OCI-LY7 (cell line): ENCODE measurements at regions not wholly inside any gene's neighbourhood (a gene's known extent, or its start where the extent isn't known, plus 50 kb on each side); places are given as distances from the start of the nearest gene placed in this dataset.

ENCODE experiments used
- BruUV-seq: library from RNA; stranded (reverse); fragments of 400-500 nt; replicated peaks from 2 replicates; lab custom pipeline; 2021; lab: Mats Ljungman, UMichigan
- CTCF ChIA-PET: fragments of 300-600 bp; sonication (Branson Sonifier 250); formaldehyde crosslinking; loops from one replicate; lab custom pipeline; 2022; ENCODE audit warnings: antibody characterized with exemption; ENCODE audit not compliant: unreplicated experiment; lab: Charles Lee
- POLR2A ChIA-PET: fragments of 300-600 bp; sonication (Branson Sonifier 250); formaldehyde crosslinking; loops from one replicate; lab custom pipeline; 2022; ENCODE audit warnings: antibody characterized with exemption; lab: Charles Lee
- DNase-seq: peaks from one replicate; pipeline ENCODE4 v3.0.0-alpha.2; 2015; ENCODE audit warnings: low spot score
- H2AFZ ChIP-seq: fragments of 200-600 bp; sonication (generic), shearing (Covaris generic); 2 replicates; pipeline ENCODE4 v1.6.1; 2014; ENCODE audit warnings: mild to moderate bottlenecking, antibody characterized with exemption, low read length, moderate library complexity
- H3K27ac ChIP-seq: fragments of 200-600 bp; sonication (generic); 2 replicates; pipeline ENCODE4 v1.5.1; 2014; ENCODE audit warnings: mixed run types, low read depth, mild to moderate bottlenecking, moderate library complexity, low read length, inconsistent platforms; ENCODE audit not compliant: poor library complexity, severe bottlenecking
- H3K36me3 ChIP-seq: fragments of 200-600 bp; sonication (generic); 2 replicates; pipeline ENCODE4 v1.6.1; 2014; ENCODE audit warnings: mild to moderate bottlenecking, antibody characterized with exemption, low read length, moderate library complexity, mixed read lengths; ENCODE audit not compliant: insufficient read depth
- H3K4me1 ChIP-seq: fragments of 200-600 bp; sonication (generic); 2 replicates; pipeline ENCODE4 v1.5.1; 2014; ENCODE audit warnings: mild to moderate bottlenecking, low read length; ENCODE audit not compliant: insufficient read depth, poor library complexity, severe bottlenecking
- H3K4me2 ChIP-seq: fragments of 200-600 bp; sonication (generic); 2 replicates; pipeline ENCODE4 v1.6.1; 2014; ENCODE audit warnings: mild to moderate bottlenecking, low read length
- H3K4me3 ChIP-seq: fragments of 200-600 bp; sonication (generic); 2 replicates; pipeline ENCODE4 v1.5.1; 2014; ENCODE audit warnings: mild to moderate bottlenecking, low read depth, low read length; ENCODE audit not compliant: poor library complexity, severe bottlenecking
- H3K79me2 ChIP-seq: fragments of 200-600 bp; sonication (generic); 2 replicates; pipeline ENCODE4 v1.6.1; 2016; ENCODE audit warnings: low read depth, mild to moderate bottlenecking, low read length, moderate library complexity, mixed read lengths; ENCODE audit not compliant: insufficient read depth
- H3K9me2 ChIP-seq: fragments of 200-600 bp; sonication (generic); 2 replicates; pipeline ENCODE4 v1.6.1; 2016; ENCODE audit warnings: mild to moderate bottlenecking, low read length, mixed read lengths; ENCODE audit not compliant: insufficient read depth
- H3K9me3 ChIP-seq: fragments of 200-600 bp; sonication (generic); 2 replicates; pipeline ENCODE4 v1.6.1; 2014; ENCODE audit warnings: mild to moderate bottlenecking, mixed run types, low read length, mixed read lengths
- H4K20me1 ChIP-seq: fragments of 200-600 bp; sonication (generic); 2 replicates; pipeline ENCODE4 v1.6.1; 2014; ENCODE audit warnings: mild to moderate bottlenecking, antibody characterized with exemption, low read length, moderate library complexity, mixed read lengths; ENCODE audit not compliant: insufficient read depth
- EZH2phosphoT487 ChIP-seq: fragments of 200-600 bp; sonication (generic); IDR thresholded peaks from 2 replicates; pipeline ENCODE4 v1.6.1; 2018; ENCODE audit warnings: low read depth, borderline replicate concordance, mild to moderate bottlenecking, mixed run types, antibody characterized with exemption, low read length, moderate library complexity, mixed read lengths
- intact Hi-C: fragments of 100-400 bp; cut with micrococcal nuclease; formaldehyde crosslinking; loops from one replicate; pipeline ENCODE4 v1.10.0; 2022; ENCODE audit not compliant: unreplicated experiment
- TF ChIP-seq, protein P1 (sequence below): fragments of 200-600 bp; sonication (generic); conservative IDR thresholded peaks from 2 replicates; pipeline ENCODE4 v1.5.1; 2014; ENCODE audit warnings: mild to moderate bottlenecking, antibody characterized with exemption, low read length, moderate library complexity, mixed read lengths

DNA sequence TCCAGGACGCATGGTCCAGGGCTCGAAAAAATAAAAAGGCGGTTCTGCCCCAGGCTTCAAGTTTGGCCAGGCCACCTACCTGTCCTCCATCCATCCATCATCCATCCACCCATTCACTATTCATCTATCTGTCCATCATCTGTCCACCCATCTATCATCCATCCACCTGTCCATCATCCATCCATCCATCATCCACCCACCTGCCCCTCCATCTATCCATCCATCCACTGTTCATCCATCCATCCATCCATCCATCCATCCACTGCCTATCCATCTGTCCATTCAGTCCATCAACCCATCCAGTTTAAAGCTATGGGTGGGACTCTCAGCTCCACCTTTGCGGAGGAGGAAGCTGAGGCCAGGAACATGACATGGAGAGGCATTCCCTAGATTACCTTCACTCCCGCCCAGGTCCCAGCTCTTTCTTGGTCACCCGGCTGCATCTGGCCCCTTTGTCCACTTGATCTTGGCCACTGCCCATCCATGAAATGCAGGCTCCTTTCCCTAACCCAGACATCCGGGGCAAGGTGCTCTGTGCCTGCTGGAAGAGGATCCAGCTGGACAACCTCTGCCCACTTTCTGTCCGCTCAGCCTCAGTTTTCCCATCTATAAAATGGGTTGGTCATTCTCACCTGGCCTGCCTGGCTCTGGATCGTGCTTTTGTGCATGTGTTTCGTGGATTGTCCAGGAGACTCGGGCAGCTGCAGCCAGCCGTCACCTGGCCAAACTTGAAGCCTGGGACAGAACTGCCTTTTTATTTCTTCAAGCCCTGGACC, 236.0 kb upstream of the CIBAR2 start:
- H3K9me2 ChIP-seq: no peaks in the 10 kb centered on the region
- no peaks in the 10 kb centered on the region for H3K9me3 ChIP-seq
- H3K27ac ChIP-seq: no peak overlapping the region
- DNase-seq: no peak
- ChIA-PET CTCF (no interaction called here), POLR2A (interaction anchor here (1.6 kb wide), 1 partner anchor 10 kb away, joined by 3 read pairs; no protein-coding TSS in a partner anchor)
- H2AFZ ChIP-seq: no peak overlapping the region
- no TSS peak for BruUV-seq
- no peak overlapping the region for H3K4me3 ChIP-seq
- H3K4me2 ChIP-seq: no peak overlapping the region
- H4K20me1 ChIP-seq: no peaks in the 10 kb centered on the region
- intact Hi-C loops: no loop called here
- no peaks in the 10 kb centered on the region for H3K36me3 ChIP-seq
- H3K79me2 ChIP-seq: no peaks in the 10 kb centered on the region
- TF ChIP-seq EZH2phosphoT487: no peak
- TF ChIP-seq, protein P1, sequence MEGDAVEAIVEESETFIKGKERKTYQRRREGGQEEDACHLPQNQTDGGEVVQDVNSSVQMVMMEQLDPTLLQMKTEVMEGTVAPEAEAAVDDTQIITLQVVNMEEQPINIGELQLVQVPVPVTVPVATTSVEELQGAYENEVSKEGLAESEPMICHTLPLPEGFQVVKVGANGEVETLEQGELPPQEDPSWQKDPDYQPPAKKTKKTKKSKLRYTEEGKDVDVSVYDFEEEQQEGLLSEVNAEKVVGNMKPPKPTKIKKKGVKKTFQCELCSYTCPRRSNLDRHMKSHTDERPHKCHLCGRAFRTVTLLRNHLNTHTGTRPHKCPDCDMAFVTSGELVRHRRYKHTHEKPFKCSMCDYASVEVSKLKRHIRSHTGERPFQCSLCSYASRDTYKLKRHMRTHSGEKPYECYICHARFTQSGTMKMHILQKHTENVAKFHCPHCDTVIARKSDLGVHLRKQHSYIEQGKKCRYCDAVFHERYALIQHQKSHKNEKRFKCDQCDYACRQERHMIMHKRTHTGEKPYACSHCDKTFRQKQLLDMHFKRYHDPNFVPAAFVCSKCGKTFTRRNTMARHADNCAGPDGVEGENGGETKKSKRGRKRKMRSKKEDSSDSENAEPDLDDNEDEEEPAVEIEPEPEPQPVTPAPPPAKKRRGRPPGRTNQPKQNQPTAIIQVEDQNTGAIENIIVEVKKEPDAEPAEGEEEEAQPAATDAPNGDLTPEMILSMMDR: no peak
- no peaks in the 10 kb centered on the region for H3K4me1 ChIP-seq

GRCh38 chr16:85348911-85349334, 236.7 kb upstream of the CIBAR2 start:
- no TSS peak for BruUV-seq
- no peak for DNase-seq

More at GRCh38 chr16:85348911-85349334, 236.7 kb upstream of the CIBAR2 start:
- Histone ChIP-seq H2AFZ (no peak overlapping the region), H3K36me3 (no peaks in the 10 kb centered on the region), H3K79me2 (no peaks in the 10 kb centered on the region), H3K9me2 (no peaks in the 10 kb centered on the region), H3K9me3 (no peaks in the 10 kb centered on the region), H3K4me3 (no peak overlapping the region), H3K4me1 (no peaks in the 10 kb centered on the region), H4K20me1 (no peaks in the 10 kb centered on the region), H3K4me2 (no peak overlapping the region), H3K27ac (no peak overlapping the region)
- intact Hi-C loops: no loop called here
- ChIA-PET POLR2A (no interaction called here), CTCF (no interaction called here)
- no peak for TF ChIP-seq EZH2phosphoT487
- TF ChIP-seq, protein P1: no peak
